ENCODE measurements at regions not wholly inside any gene's neighbourhood (a gene's known extent, or its start where the extent isn't known, plus 50 kb on each side); places are given as distances from the start of the nearest gene placed in this dataset.

DNA sequence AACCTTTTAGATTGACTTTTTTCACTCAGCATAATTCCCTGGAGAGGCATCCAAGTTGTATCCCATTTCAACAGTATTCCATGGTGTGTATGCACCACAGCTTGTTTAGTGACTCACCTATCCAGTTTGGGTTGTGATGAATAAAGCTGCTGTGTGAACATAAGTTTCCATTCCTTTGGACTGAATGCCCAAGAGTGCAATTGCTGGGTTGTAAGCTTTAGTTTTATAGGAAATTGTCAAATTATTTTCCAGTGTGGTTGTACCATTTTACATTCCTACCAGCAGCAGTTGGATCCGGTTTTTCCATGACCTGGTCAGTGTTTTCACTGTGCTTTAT, 60.9 kb upstream of the TMED7 start:
- Histone ChIP-seq H3F3A (replicated peaks; ENCODE audit: low read depth) (no peaks in the 10 kb centered on the region), H4K20me1 (replicated peaks; ENCODE audit: insufficient read depth) (no peaks in the 10 kb centered on the region), H3K4me2 (no peak overlapping the region), H3K79me2 (replicated peaks; ENCODE audit: insufficient read depth) (no peaks in the 10 kb centered on the region), H3K36me3 (ENCODE audit: insufficient read depth) (no peaks in the 10 kb centered on the region), H3K4me1 (ENCODE audit: insufficient read depth) (peaks cover 11% of the 10 kb centered on the region; the same call in 1 of the 2 replicates), H2AFZ (no peak overlapping the region; the same call in 1 of the 2 replicates), H3K27me3 (ENCODE audit: insufficient read depth) (no peaks in the 10 kb centered on the region), H3K27ac (ENCODE audit: low read depth) (peak overlapping the region; percentile 39; the same call in 1 of the 2 replicates), H3K9me2 (ENCODE audit: insufficient read depth) (no peaks in the 10 kb centered on the region), H3K4me3 (no peak overlapping the region)
- Mint-ChIP-seq H3K36me3 (ENCODE audit: low read depth) (no peaks in the 10 kb centered on the region), H3K27me3 (ENCODE audit: insufficient read depth, low read depth, poor library complexity) (no peaks in the 10 kb centered on the region), H3K9me3 (peaks cover 8% of the 10 kb centered on the region), H3K4me3 (no peak overlapping the region), H3K4me1 (peaks cover 22% of the 10 kb centered on the region), H3K27ac (no peak overlapping the region)
- no peak for DNase-seq (ENCODE audit: low spot score)
- no peak for ATAC-seq
- TF ChIP-seq ZNF331 (CRISPR knock-in tag; IDR thresholded peaks at IDR 0.05; ENCODE audit: low read depth): no peak
- TF ChIP-seq, protein P1, sequence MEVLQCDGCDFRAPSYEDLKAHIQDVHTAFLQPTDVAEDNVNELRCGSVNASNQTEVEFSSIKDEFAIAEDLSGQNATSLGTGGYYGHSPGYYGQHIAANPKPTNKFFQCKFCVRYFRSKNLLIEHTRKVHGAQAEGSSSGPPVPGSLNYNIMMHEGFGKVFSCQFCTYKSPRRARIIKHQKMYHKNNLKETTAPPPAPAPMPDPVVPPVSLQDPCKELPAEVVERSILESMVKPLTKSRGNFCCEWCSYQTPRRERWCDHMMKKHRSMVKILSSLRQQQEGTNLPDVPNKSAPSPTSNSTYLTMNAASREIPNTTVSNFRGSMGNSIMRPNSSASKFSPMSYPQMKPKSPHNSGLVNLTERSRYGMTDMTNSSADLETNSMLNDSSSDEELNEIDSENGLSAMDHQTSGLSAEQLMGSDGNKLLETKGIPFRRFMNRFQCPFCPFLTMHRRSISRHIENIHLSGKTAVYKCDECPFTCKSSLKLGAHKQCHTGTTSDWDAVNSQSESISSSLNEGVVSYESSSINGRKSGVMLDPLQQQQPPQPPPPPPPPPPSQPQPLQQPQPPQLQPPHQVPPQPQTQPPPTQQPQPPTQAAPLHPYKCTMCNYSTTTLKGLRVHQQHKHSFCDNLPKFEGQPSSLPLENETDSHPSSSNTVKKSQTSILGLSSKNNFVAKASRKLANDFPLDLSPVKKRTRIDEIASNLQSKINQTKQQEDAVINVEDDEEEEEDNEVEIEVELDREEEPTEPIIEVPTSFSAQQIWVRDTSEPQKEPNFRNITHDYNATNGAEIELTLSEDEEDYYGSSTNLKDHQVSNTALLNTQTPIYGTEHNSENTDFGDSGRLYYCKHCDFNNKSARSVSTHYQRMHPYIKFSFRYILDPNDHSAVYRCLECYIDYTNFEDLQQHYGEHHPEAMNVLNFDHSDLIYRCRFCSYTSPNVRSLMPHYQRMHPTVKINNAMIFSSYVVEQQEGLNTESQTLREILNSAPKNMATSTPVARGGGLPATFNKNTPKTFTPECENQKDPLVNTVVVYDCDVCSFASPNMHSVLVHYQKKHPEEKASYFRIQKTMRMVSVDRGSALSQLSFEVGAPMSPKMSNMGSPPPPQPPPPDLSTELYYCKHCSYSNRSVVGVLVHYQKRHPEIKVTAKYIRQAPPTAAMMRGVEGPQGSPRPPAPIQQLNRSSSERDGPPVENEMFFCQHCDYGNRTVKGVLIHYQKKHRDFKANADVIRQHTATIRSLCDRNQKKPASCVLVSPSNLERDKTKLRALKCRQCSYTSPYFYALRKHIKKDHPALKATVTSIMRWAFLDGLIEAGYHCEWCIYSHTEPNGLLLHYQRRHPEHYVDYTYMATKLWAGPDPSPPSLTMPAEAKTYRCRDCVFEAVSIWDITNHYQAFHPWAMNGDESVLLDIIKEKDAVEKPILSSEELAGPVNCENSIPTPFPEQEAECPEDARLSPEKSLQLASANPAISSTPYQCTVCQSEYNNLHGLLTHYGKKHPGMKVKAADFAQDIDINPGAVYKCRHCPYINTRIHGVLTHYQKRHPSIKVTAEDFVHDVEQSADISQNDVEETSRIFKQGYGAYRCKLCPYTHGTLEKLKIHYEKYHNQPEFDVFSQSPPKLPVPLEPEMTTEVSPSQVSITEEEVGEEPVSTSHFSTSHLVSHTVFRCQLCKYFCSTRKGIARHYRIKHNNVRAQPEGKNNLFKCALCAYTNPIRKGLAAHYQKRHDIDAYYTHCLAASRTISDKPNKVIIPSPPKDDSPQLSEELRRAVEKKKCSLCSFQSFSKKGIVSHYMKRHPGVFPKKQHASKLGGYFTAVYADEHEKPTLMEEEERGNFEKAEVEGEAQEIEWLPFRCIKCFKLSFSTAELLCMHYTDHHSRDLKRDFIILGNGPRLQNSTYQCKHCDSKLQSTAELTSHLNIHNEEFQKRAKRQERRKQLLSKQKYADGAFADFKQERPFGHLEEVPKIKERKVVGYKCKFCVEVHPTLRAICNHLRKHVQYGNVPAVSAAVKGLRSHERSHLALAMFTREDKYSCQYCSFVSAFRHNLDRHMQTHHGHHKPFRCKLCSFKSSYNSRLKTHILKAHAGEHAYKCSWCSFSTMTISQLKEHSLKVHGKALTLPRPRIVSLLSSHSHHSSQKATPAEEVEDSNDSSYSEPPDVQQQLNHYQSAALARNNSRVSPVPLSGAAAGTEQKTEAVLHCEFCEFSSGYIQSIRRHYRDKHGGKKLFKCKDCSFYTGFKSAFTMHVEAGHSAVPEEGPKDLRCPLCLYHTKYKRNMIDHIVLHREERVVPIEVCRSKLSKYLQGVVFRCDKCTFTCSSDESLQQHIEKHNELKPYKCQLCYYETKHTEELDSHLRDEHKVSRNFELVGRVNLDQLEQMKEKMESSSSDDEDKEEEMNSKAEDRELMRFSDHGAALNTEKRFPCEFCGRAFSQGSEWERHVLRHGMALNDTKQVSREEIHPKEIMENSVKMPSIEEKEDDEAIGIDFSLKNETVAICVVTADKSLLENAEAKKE (CRISPR knock-in tag; IDR thresholded peaks at IDR 0.05): no peak

DNA sequence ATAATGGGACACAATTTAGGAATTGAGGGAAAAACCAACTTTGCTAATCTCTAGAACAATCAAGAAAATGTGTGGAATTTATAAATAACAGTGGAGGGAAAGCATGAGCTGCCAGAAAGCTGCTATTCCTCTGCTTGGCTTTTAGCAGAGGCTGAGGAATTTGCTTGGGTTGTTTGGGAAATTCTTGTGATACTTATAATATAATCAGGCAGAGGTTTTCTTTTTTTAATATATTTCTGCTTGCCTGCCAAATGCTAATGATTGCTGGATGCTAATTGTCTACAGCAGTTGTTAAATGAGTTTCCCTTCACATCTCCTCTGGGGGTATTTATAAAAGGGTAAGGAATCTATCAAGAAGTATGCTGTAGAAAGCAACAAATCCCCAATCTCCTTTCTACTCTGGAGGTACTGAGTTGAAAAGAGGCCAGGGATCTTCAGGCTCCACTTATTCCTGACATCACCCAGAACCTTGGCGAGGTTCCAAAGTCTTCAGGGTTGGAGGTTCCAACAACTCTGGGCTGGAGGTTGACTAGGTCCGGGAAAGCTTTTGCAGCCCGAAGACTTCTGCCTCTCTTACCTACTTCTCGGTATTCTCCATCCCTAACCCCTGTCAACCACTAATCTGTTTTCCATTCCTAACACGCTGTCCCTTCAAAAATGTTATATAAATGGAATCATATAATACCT, 60.4 kb upstream of the TMED7 start:
- H3K36me3 ChIP-seq (ENCODE audit: insufficient read depth): no peaks in the 10 kb centered on the region
- no peaks in the 10 kb centered on the region for H3K79me2 ChIP-seq (replicated peaks; ENCODE audit: insufficient read depth)
- Mint-ChIP-seq H3K9me3 (peaks cover 9% of the 10 kb centered on the region), H3K27ac (peak overlapping the region; percentile 79; the same call in 1 of the 2 replicates), H3K4me1 (peaks cover 20% of the 10 kb centered on the region), H3K27me3 (ENCODE audit: insufficient read depth, low read depth, poor library complexity) (no peaks in the 10 kb centered on the region), H3K4me3 (no peak overlapping the region), H3K36me3 (ENCODE audit: low read depth) (no peaks in the 10 kb centered on the region)
- no peak overlapping the region for H3K4me2 ChIP-seq
- H3K4me1 ChIP-seq (ENCODE audit: insufficient read depth): peaks cover 11% of the 10 kb centered on the region; the same call in 1 of the 2 replicates
- no peaks in the 10 kb centered on the region for H4K20me1 ChIP-seq (replicated peaks; ENCODE audit: insufficient read depth)
- no peaks in the 10 kb centered on the region for H3K9me2 ChIP-seq (ENCODE audit: insufficient read depth)
- peak overlapping the region; percentile 39; the same call in 1 of the 2 replicates for H3K27ac ChIP-seq (ENCODE audit: low read depth)
- H2AFZ ChIP-seq: no peak overlapping the region
- no peaks in the 10 kb centered on the region for H3F3A ChIP-seq (replicated peaks; ENCODE audit: low read depth)
- no peak overlapping the region for H3K4me3 ChIP-seq
- ATAC-seq (peak; percentile 65), DNase-seq (ENCODE audit: low spot score) (peak; percentile 50)
- H3K27me3 ChIP-seq (ENCODE audit: insufficient read depth): no peaks in the 10 kb centered on the region
- no peak for TF ChIP-seq ZNF331 (CRISPR knock-in tag; IDR thresholded peaks at IDR 0.05; ENCODE audit: low read depth)
